HG03442 (cell line): ENCODE measurements at regions not wholly inside any gene's neighbourhood (a gene's known extent, or its start where the extent isn't known, plus 50 kb on each side); places are given as distances from the start of the nearest gene placed in this dataset.
"Not testable (repeated sequence)": the region's sequence is repeated elsewhere in the genome, so short reads cannot be mapped to it uniquely, and the experiment has no call there.

Experiments
- ATAC-seq: cut with Tn5 transposase; IDR thresholded peaks from one replicate; pipeline ENCODE4 v1.9.1; 2021; ENCODE audit warnings: mild to moderate bottlenecking, moderate library complexity; ENCODE audit not compliant: unreplicated experiment

GRCh38 chr1:143702739-143703138, 269.0 kb downstream of the FAM72C start:
- ATAC-seq: not testable (repeated sequence)

- ATAC-seq: no peak
Measured at GRCh38 chr1:143699731-143700130, 272.1 kb downstream of the FAM72C start.

- no peak for ATAC-seq
Measured at GRCh38 chr1:143699115-143699514, 272.7 kb downstream of the FAM72C start.

GRCh38 chr1:143698016-143698415, 273.8 kb downstream of the FAM72C start:
- no peak for ATAC-seq

- no peak for ATAC-seq
Measured at GRCh38 chr1:143694085-143694484, 277.7 kb downstream of the FAM72C start.

- no peak for ATAC-seq
Measured at GRCh38 chr1:143691971-143692529, 279.7 kb downstream of the FAM72C start.

GRCh38 chr1:143691400-143691891, 280.3 kb downstream of the FAM72C start:
- no peak for ATAC-seq

GRCh38 chr1:143689781-143690180, 282.0 kb downstream of the FAM72C start:
- no peak for ATAC-seq

- ATAC-seq: no peak
Measured at GRCh38 chr1:143680304-143680703, 291.5 kb downstream of the FAM72C start.

GRCh38 chr1:143672983-143673382, 298.8 kb downstream of the FAM72C start:
- ATAC-seq: no peak

- ATAC-seq: no peak
Measured at GRCh38 chr1:143667730-143668129, 304.1 kb downstream of the FAM72C start.

- no peak for ATAC-seq
Measured at GRCh38 chr1:143666851-143667250, 304.9 kb downstream of the FAM72C start.

- ATAC-seq: no peak
Measured at GRCh38 chr1:143665606-143666005, 306.2 kb downstream of the FAM72C start.

GRCh38 chr1:143663056-143663455, 308.7 kb downstream of the FAM72C start:
- ATAC-seq: not testable (repeated sequence)

- no peak for ATAC-seq
Measured at GRCh38 chr1:143661418-143662101, 310.2 kb downstream of the FAM72C start.

- no peak for ATAC-seq
Measured at GRCh38 chr1:143660354-143660941, 311.3 kb downstream of the FAM72C start.

- no peak for ATAC-seq
Measured at GRCh38 chr1:143653429-143653802, 318.4 kb downstream of the FAM72C start.

GRCh38 chr1:143652744-143653428, 318.9 kb downstream of the FAM72C start:
- ATAC-seq: no peak

- no peak for ATAC-seq
Measured at GRCh38 chr1:143652187-143652586, 319.6 kb downstream of the FAM72C start.

- no peak for ATAC-seq
Measured at GRCh38 chr1:143651350-143651992, 320.3 kb downstream of the FAM72C start.

- ATAC-seq: not testable (repeated sequence)
Measured at GRCh38 chr1:143644035-143644434, 327.8 kb downstream of the FAM72C start.
